ENCODE measurements at regions not wholly inside any gene's neighbourhood (a gene's known extent, or its start where the extent isn't known, plus 50 kb on each side); places are given as distances from the start of the nearest gene placed in this dataset.

GRCh38 chr14:100470523-100470897, 116.7 kb downstream of the BEGAIN start:
- Histone ChIP-seq H3K36me3 (ENCODE audit: control insufficient read depth in 2 of 2, insufficient read depth in 2 of 2, low read length in 1 of 2) (no peaks in the 10 kb centered on the region), H3K4me1 (ENCODE audit: control insufficient read depth in 2 of 2, insufficient read depth in 2 of 2, low read length in 1 of 2) (peaks cover 0 to 8% of the 10 kb centered on the region in 2 donors), H3K4me3 (ENCODE audit: low read depth in 1 of 2, low read length in 2 of 2) (no peak overlapping the region), H3K27ac (ENCODE audit: low read depth in 2 of 2, low read length in 1 of 2) (no peak overlapping the region), H3K9me3 (ENCODE audit: control insufficient read depth in 2 of 2, insufficient read depth in 1 of 2, low read depth in 1 of 2, low read length in 1 of 2) (no peaks in the 10 kb centered on the region), H3K27me3 (ENCODE audit: control insufficient read depth in 1 of 2, insufficient read depth in 2 of 2, low read length in 2 of 2) (no peaks in the 10 kb centered on the region)
- WGBS, 2 donors = 84 to 97% methylated on average over 2 of the region's 2 CpGs

- H3K27me3 ChIP-seq (ENCODE audit: control insufficient read depth in 1 of 2, insufficient read depth in 2 of 2, low read length in 2 of 2) = no peaks in the 10 kb centered on the region
- H3K4me1 ChIP-seq (ENCODE audit: control insufficient read depth in 2 of 2, insufficient read depth in 2 of 2, low read length in 1 of 2) = peaks cover 0 to 8% of the 10 kb centered on the region in 2 donors
- 47 to 60% methylated on average over 16 of the region's 16 CpGs for WGBS, 2 donors
- peaks cover 0 to 2% of the 10 kb centered on the region in 2 donors for H3K36me3 ChIP-seq (ENCODE audit: control insufficient read depth in 2 of 2, insufficient read depth in 2 of 2, low read length in 1 of 2)
- H3K4me3 ChIP-seq (ENCODE audit: low read depth in 1 of 2, low read length in 2 of 2) = no peak overlapping the region
- no peak overlapping the region for H3K27ac ChIP-seq (ENCODE audit: low read depth in 2 of 2, low read length in 1 of 2)
- H3K9me3 ChIP-seq (ENCODE audit: control insufficient read depth in 2 of 2, insufficient read depth in 1 of 2, low read depth in 1 of 2, low read length in 1 of 2) = no peaks in the 10 kb centered on the region
These were observed 115.7 kb downstream of the BEGAIN start for GRCh38 chr14:100471441-100472093.

- Histone ChIP-seq H3K4me3 (ENCODE audit: low read depth in 1 of 2, low read length in 2 of 2) (no peak overlapping the region), H3K4me1 (ENCODE audit: control insufficient read depth in 2 of 2, insufficient read depth in 2 of 2, low read length in 1 of 2) (peaks cover 0 to 8% of the 10 kb centered on the region in 2 donors), H3K27me3 (ENCODE audit: control insufficient read depth in 1 of 2, insufficient read depth in 2 of 2, low read length in 2 of 2) (no peaks in the 10 kb centered on the region), H3K36me3 (ENCODE audit: control insufficient read depth in 2 of 2, insufficient read depth in 2 of 2, low read length in 1 of 2) (peaks cover 0 to 2% of the 10 kb centered on the region in 2 donors), H3K27ac (ENCODE audit: low read depth in 2 of 2, low read length in 1 of 2) (no peak overlapping the region), H3K9me3 (ENCODE audit: control insufficient read depth in 2 of 2, insufficient read depth in 1 of 2, low read depth in 1 of 2, low read length in 1 of 2) (no peaks in the 10 kb centered on the region)
- WGBS, 2 donors = 62% methylated on average over 7 of the region's 7 CpGs
These were observed 115.1 kb downstream of the BEGAIN start for GRCh38 chr14:100472094-100472455.

- Histone ChIP-seq H3K27ac (ENCODE audit: low read depth in 2 of 2, low read length in 1 of 2) (no peak overlapping the region), H3K4me1 (ENCODE audit: control insufficient read depth in 2 of 2, insufficient read depth in 2 of 2, low read length in 1 of 2) (peaks cover 0 to 8% of the 10 kb centered on the region in 2 donors), H3K9me3 (ENCODE audit: control insufficient read depth in 2 of 2, insufficient read depth in 1 of 2, low read depth in 1 of 2, low read length in 1 of 2) (no peaks in the 10 kb centered on the region), H3K27me3 (ENCODE audit: control insufficient read depth in 1 of 2, insufficient read depth in 2 of 2, low read length in 2 of 2) (no peaks in the 10 kb centered on the region), H3K36me3 (ENCODE audit: control insufficient read depth in 2 of 2, insufficient read depth in 2 of 2, low read length in 1 of 2) (peaks cover 0 to 2% of the 10 kb centered on the region in 2 donors), H3K4me3 (ENCODE audit: low read depth in 1 of 2, low read length in 2 of 2) (no peak overlapping the region)
- 96 to 97% methylated on average over 7 of the region's 7 CpGs for WGBS, 2 donors
These were observed 114.7 kb downstream of the BEGAIN start for GRCh38 chr14:100472491-100472890.

GRCh38 chr14:100473249-100473648, 114.0 kb downstream of the BEGAIN start:
- no peaks in the 10 kb centered on the region for H3K9me3 ChIP-seq (ENCODE audit: control insufficient read depth in 2 of 2, insufficient read depth in 1 of 2, low read depth in 1 of 2, low read length in 1 of 2)
- no peak overlapping the region for H3K27ac ChIP-seq (ENCODE audit: low read depth in 2 of 2, low read length in 1 of 2)
- peaks cover 0 to 2% of the 10 kb centered on the region in 2 donors for H3K36me3 ChIP-seq (ENCODE audit: control insufficient read depth in 2 of 2, insufficient read depth in 2 of 2, low read length in 1 of 2)
- no peak overlapping the region for H3K4me3 ChIP-seq (ENCODE audit: low read depth in 1 of 2, low read length in 2 of 2)
- H3K27me3 ChIP-seq (ENCODE audit: control insufficient read depth in 1 of 2, insufficient read depth in 2 of 2, low read length in 2 of 2) = no peaks in the 10 kb centered on the region
- 86 to 89% methylated on average over 3 of the region's 3 CpGs for WGBS, 2 donors
- peaks cover 0 to 8% of the 10 kb centered on the region in 2 donors for H3K4me1 ChIP-seq (ENCODE audit: control insufficient read depth in 2 of 2, insufficient read depth in 2 of 2, low read length in 1 of 2)

- peaks cover 0 to 2% of the 10 kb centered on the region in 2 donors for H3K36me3 ChIP-seq (ENCODE audit: control insufficient read depth in 2 of 2, insufficient read depth in 2 of 2, low read length in 1 of 2)
- WGBS, 2 donors = 88 to 91% methylated on average over 8 of the region's 8 CpGs
- no peak overlapping the region for H3K27ac ChIP-seq (ENCODE audit: low read depth in 2 of 2, low read length in 1 of 2)
These were observed 113.0 kb downstream of the BEGAIN start for GRCh38 chr14:100474196-100474595.

GRCh38 chr14:100475268-100475667, 111.9 kb downstream of the BEGAIN start:
- Histone ChIP-seq H3K27ac (ENCODE audit: low read depth in 2 of 2, low read length in 1 of 2) (no peak overlapping the region), H3K4me3 (ENCODE audit: low read depth in 1 of 2, low read length in 2 of 2) (no peak overlapping the region), H3K27me3 (ENCODE audit: control insufficient read depth in 1 of 2, insufficient read depth in 2 of 2, low read length in 2 of 2) (no peaks in the 10 kb centered on the region), H3K36me3 (ENCODE audit: control insufficient read depth in 2 of 2, insufficient read depth in 2 of 2, low read length in 1 of 2) (peaks cover 0 to 2% of the 10 kb centered on the region in 2 donors), H3K4me1 (ENCODE audit: control insufficient read depth in 2 of 2, insufficient read depth in 2 of 2, low read length in 1 of 2) (peaks cover 0 to 8% of the 10 kb centered on the region in 2 donors), H3K9me3 (ENCODE audit: control insufficient read depth in 2 of 2, insufficient read depth in 1 of 2, low read depth in 1 of 2, low read length in 1 of 2) (no peaks in the 10 kb centered on the region)
- WGBS, 2 donors = 96 to 97% methylated on average over 7 of the region's 7 CpGs

More at GRCh38 chr14:100474196-100474595, 113.0 kb downstream of the BEGAIN start:
- no peaks in the 10 kb centered on the region for H3K27me3 ChIP-seq (ENCODE audit: control insufficient read depth in 1 of 2, insufficient read depth in 2 of 2, low read length in 2 of 2)
- no peak overlapping the region for H3K4me3 ChIP-seq (ENCODE audit: low read depth in 1 of 2, low read length in 2 of 2)
- peaks cover 0 to 8% of the 10 kb centered on the region in 2 donors for H3K4me1 ChIP-seq (ENCODE audit: control insufficient read depth in 2 of 2, insufficient read depth in 2 of 2, low read length in 1 of 2)
- no peaks in the 10 kb centered on the region for H3K9me3 ChIP-seq (ENCODE audit: control insufficient read depth in 2 of 2, insufficient read depth in 1 of 2, low read depth in 1 of 2, low read length in 1 of 2)

- H3K27ac ChIP-seq (ENCODE audit: low read depth in 2 of 2, low read length in 1 of 2) = no peak overlapping the region
- H3K36me3 ChIP-seq (ENCODE audit: control insufficient read depth in 2 of 2, insufficient read depth in 2 of 2, low read length in 1 of 2) = peaks cover 0 to 2% of the 10 kb centered on the region in 2 donors
- WGBS, 2 donors = 83 to 93% methylated on average over 14 of the region's 14 CpGs
- no peaks in the 10 kb centered on the region for H3K27me3 ChIP-seq (ENCODE audit: control insufficient read depth in 1 of 2, insufficient read depth in 2 of 2, low read length in 2 of 2)
- no peaks in the 10 kb centered on the region for H3K9me3 ChIP-seq (ENCODE audit: control insufficient read depth in 2 of 2, insufficient read depth in 1 of 2, low read depth in 1 of 2, low read length in 1 of 2)
- H3K4me3 ChIP-seq (ENCODE audit: low read depth in 1 of 2, low read length in 2 of 2) = no peak overlapping the region
- peaks cover 0 to 5% of the 10 kb centered on the region in 2 donors for H3K4me1 ChIP-seq (ENCODE audit: control insufficient read depth in 2 of 2, insufficient read depth in 2 of 2, low read length in 1 of 2)
These were observed 111.0 kb downstream of the BEGAIN start for GRCh38 chr14:100476012-100476822.

- Histone ChIP-seq H3K4me3 (ENCODE audit: low read depth in 1 of 2, low read length in 2 of 2) (no peak overlapping the region), H3K27me3 (ENCODE audit: control insufficient read depth in 1 of 2, insufficient read depth in 2 of 2, low read length in 2 of 2) (no peaks in the 10 kb centered on the region), H3K27ac (ENCODE audit: low read depth in 2 of 2, low read length in 1 of 2) (no peak overlapping the region), H3K36me3 (ENCODE audit: control insufficient read depth in 2 of 2, insufficient read depth in 2 of 2, low read length in 1 of 2) (no peaks in the 10 kb centered on the region), H3K4me1 (ENCODE audit: control insufficient read depth in 2 of 2, insufficient read depth in 2 of 2, low read length in 1 of 2) (no peaks in the 10 kb centered on the region), H3K9me3 (ENCODE audit: control insufficient read depth in 2 of 2, insufficient read depth in 1 of 2, low read depth in 1 of 2, low read length in 1 of 2) (no peaks in the 10 kb centered on the region)
- WGBS, 2 donors = 94 to 96% methylated on average over 4 of the region's 4 CpGs
These were observed 102.5 kb downstream of the BEGAIN start for GRCh38 chr14:100484531-100485267.
